ENCODE measurements at regions not wholly inside any gene's neighbourhood (a gene's known extent, or its start where the extent isn't known, plus 50 kb on each side); places are given as distances from the start of the nearest gene placed in this dataset.

GRCh38 chr5:101561018-101561417, 657.9 kb upstream of the ST8SIA4 start:
- Histone ChIP-seq H3K27me3 (ENCODE audit: insufficient read depth, low read length) (no peaks in the 10 kb centered on the region), H3K4me2 (ENCODE audit: low read length) (no peak overlapping the region), H2AFZ (ENCODE audit: low read length) (no peak overlapping the region), H3K4me3 (ENCODE audit: low read depth, low read length, poor library complexity, severe bottlenecking) (no peak overlapping the region), H3K27ac (ENCODE audit: low read depth, low read length, poor library complexity, severe bottlenecking) (no peak overlapping the region), H3K79me2 (ENCODE audit: insufficient read depth, low read length) (no peaks in the 10 kb centered on the region), H3K9me3 (ENCODE audit: low read length) (no peaks in the 10 kb centered on the region), H3K4me1 (ENCODE audit: insufficient read depth, low read length, severe bottlenecking) (no peaks in the 10 kb centered on the region), H4K20me1 (ENCODE audit: insufficient read depth, low read length) (no peaks in the 10 kb centered on the region), H3K9me2 (ENCODE audit: low read depth, low read length) (no peaks in the 10 kb centered on the region), H3F3A (ENCODE audit: insufficient read depth, low read length) (no peaks in the 10 kb centered on the region), H3K9ac (ENCODE audit: low read length) (no peak overlapping the region), H3K36me3 (ENCODE audit: insufficient read depth, low read length) (no peaks in the 10 kb centered on the region)
- no peak for TF ChIP-seq EZH2 (IDR thresholded peaks at IDR 0.05; ENCODE audit: borderline replicate concordance, low read length)
- no peak for TF ChIP-seq CTCF (IDR thresholded peaks at IDR 0.05; ENCODE audit: low read length)

GRCh38 chr5:101543780-101544179, 640.7 kb upstream of the ST8SIA4 start:
- Histone ChIP-seq H3K27me3 (ENCODE audit: insufficient read depth, low read length) (no peaks in the 10 kb centered on the region), H3K9ac (ENCODE audit: low read length) (no peak overlapping the region), H3K79me2 (ENCODE audit: insufficient read depth, low read length) (no peaks in the 10 kb centered on the region), H3K4me1 (ENCODE audit: insufficient read depth, low read length, severe bottlenecking) (no peaks in the 10 kb centered on the region), H3F3A (ENCODE audit: insufficient read depth, low read length) (no peaks in the 10 kb centered on the region), H3K27ac (ENCODE audit: low read depth, low read length, poor library complexity, severe bottlenecking) (no peak overlapping the region), H2AFZ (ENCODE audit: low read length) (no peak overlapping the region), H3K36me3 (ENCODE audit: insufficient read depth, low read length) (no peaks in the 10 kb centered on the region), H4K20me1 (ENCODE audit: insufficient read depth, low read length) (no peaks in the 10 kb centered on the region), H3K4me3 (ENCODE audit: low read depth, low read length, poor library complexity, severe bottlenecking) (no peak overlapping the region), H3K9me3 (ENCODE audit: low read length) (no peaks in the 10 kb centered on the region), H3K4me2 (ENCODE audit: low read length) (no peak overlapping the region), H3K9me2 (ENCODE audit: low read depth, low read length) (no peaks in the 10 kb centered on the region)
- no peak for TF ChIP-seq CTCF (IDR thresholded peaks at IDR 0.05; ENCODE audit: low read length)
- TF ChIP-seq EZH2 (IDR thresholded peaks at IDR 0.05; ENCODE audit: borderline replicate concordance, low read length): no peak

- Histone ChIP-seq H3K9me3 (ENCODE audit: low read length) (no peaks in the 10 kb centered on the region), H3K27me3 (ENCODE audit: insufficient read depth, low read length) (no peaks in the 10 kb centered on the region), H3K9ac (ENCODE audit: low read length) (no peak overlapping the region), H3K4me3 (ENCODE audit: low read depth, low read length, poor library complexity, severe bottlenecking) (no peak overlapping the region), H3K4me1 (ENCODE audit: insufficient read depth, low read length, severe bottlenecking) (no peaks in the 10 kb centered on the region), H3K36me3 (ENCODE audit: insufficient read depth, low read length) (no peaks in the 10 kb centered on the region), H2AFZ (ENCODE audit: low read length) (no peak overlapping the region), H3F3A (ENCODE audit: insufficient read depth, low read length) (no peaks in the 10 kb centered on the region), H3K27ac (ENCODE audit: low read depth, low read length, poor library complexity, severe bottlenecking) (no peak overlapping the region), H3K9me2 (ENCODE audit: low read depth, low read length) (no peaks in the 10 kb centered on the region), H3K4me2 (ENCODE audit: low read length) (no peak overlapping the region), H4K20me1 (ENCODE audit: insufficient read depth, low read length) (no peaks in the 10 kb centered on the region), H3K79me2 (ENCODE audit: insufficient read depth, low read length) (no peaks in the 10 kb centered on the region)
- TF ChIP-seq CTCF (IDR thresholded peaks at IDR 0.05; ENCODE audit: low read length) (no peak), EZH2 (IDR thresholded peaks at IDR 0.05; ENCODE audit: borderline replicate concordance, low read length) (no peak)
Observed at GRCh38 chr5:101539315-101539714, 636.2 kb upstream of the ST8SIA4 start.
